Stomach (tissue), 4 donors: ENCODE measurements at regions not wholly inside any gene's neighbourhood (a gene's known extent, or its start where the extent isn't known, plus 50 kb on each side); places are given as distances from the start of the nearest gene placed in this dataset.

ENCODE experiments used
- CTCF ChIP-seq, 7 experiments: fragments of 450-650 bp in 4 of 7; fragments of 200-600 bp in 3 of 7; sonication (generic) in 3 of 7; IDR thresholded peaks; one replicate each; pipeline ENCODE4 v1.5.1; 2016 to 2019; ENCODE audit warnings: antibody characterized with exemption in 7 of 7, control low read depth in 2 of 7, mild to moderate bottlenecking in 1 of 7
- POLR2A ChIP-seq, 4 donors: fragments of 450-650 bp; IDR thresholded peaks; one replicate each; pipeline ENCODE4 v1.6.1; 2016; ENCODE audit warnings: antibody characterized with exemption in 4 of 4, control low read depth in 2 of 4, mild to moderate bottlenecking in 1 of 4, moderate library complexity in 1 of 4

- TF ChIP-seq CTCF (IDR thresholded peaks at IDR 0.05), result no peak
- no peak for TF ChIP-seq POLR2A (IDR thresholded peaks at IDR 0.05)
These were observed 80.2 kb downstream of the RPLP1 start for GRCh38 chr15:69532856-69533255.
